HG03354 (cell line): ENCODE measurements at regions not wholly inside any gene's neighbourhood (a gene's known extent, or its start where the extent isn't known, plus 50 kb on each side); places are given as distances from the start of the nearest gene placed in this dataset.
"Not testable (repeated sequence)": the region's sequence is repeated elsewhere in the genome, so short reads cannot be mapped to it uniquely, and the experiment has no call there.

Experiments
- ATAC-seq: cut with Tn5 transposase; IDR thresholded peaks from one replicate; pipeline ENCODE4 v1.9.1; 2021; ENCODE audit warnings: mild to moderate bottlenecking; ENCODE audit not compliant: unreplicated experiment, poor library complexity, severe bottlenecking

GRCh38 chrX:10676235-10676957 lies 56.0 kb upstream of the MID1 start:
- ATAC-seq = no peak

GRCh38 chrX:10677490-10677889 lies 57.1 kb upstream of the MID1 start:
- no peak for ATAC-seq

- ATAC-seq = no peak
Measured at GRCh38 chrX:10679387-10679786, 59.0 kb upstream of the MID1 start.

GRCh38 chrX:10681167-10681566 lies 60.8 kb upstream of the MID1 start:
- ATAC-seq = no peak

- ATAC-seq = not testable (repeated sequence)
Measured at GRCh38 chrX:10683631-10684030, 63.2 kb upstream of the MID1 start.

GRCh38 chrX:10685923-10686595 lies 65.7 kb upstream of the MID1 start:
- no peak for ATAC-seq

GRCh38 chrX:10691751-10692150 lies 71.4 kb upstream of the MID1 start:
- not testable (repeated sequence) for ATAC-seq

GRCh38 chrX:10697616-10698317 lies 77.4 kb upstream of the MID1 start:
- ATAC-seq = no peak

GRCh38 chrX:10698318-10698640 lies 77.9 kb upstream of the MID1 start:
- no peak for ATAC-seq

- no peak for ATAC-seq
Measured at GRCh38 chrX:10702031-10702430, 81.6 kb upstream of the MID1 start.

- ATAC-seq = not testable (repeated sequence)
Measured at GRCh38 chrX:10706342-10706741, 86.0 kb upstream of the MID1 start.

GRCh38 chrX:10707773-10708172 lies 87.4 kb upstream of the MID1 start:
- no peak for ATAC-seq

- no peak for ATAC-seq
Measured at GRCh38 chrX:10709276-10709675, 88.9 kb upstream of the MID1 start.

- ATAC-seq = no peak
Measured at GRCh38 chrX:10714531-10714930, 94.1 kb upstream of the MID1 start.

- ATAC-seq = peak; percentile 86
Measured at GRCh38 chrX:10722851-10723250, 102.5 kb upstream of the MID1 start.

GRCh38 chrX:10725071-10725470 lies 104.7 kb upstream of the MID1 start:
- peak; percentile 53 for ATAC-seq

GRCh38 chrX:10726647-10727046 lies 106.3 kb upstream of the MID1 start:
- no peak for ATAC-seq

- ATAC-seq = no peak
Measured at GRCh38 chrX:10728806-10729389, 108.5 kb upstream of the MID1 start.

GRCh38 chrX:10739426-10739825 lies 119.0 kb upstream of the MID1 start:
- ATAC-seq = no peak

- no peak for ATAC-seq
Measured at GRCh38 chrX:10741003-10741402, 120.6 kb upstream of the MID1 start.

GRCh38 chrX:10741550-10741949 lies 121.2 kb upstream of the MID1 start:
- ATAC-seq = no peak
